Skeletal muscle satellite cell (primary cell): ENCODE measurements at regions not wholly inside any gene's neighbourhood (a gene's known extent, or its start where the extent isn't known, plus 50 kb on each side); places are given as distances from the start of the nearest gene placed in this dataset.
"Not testable (repeated sequence)": the region's sequence is repeated elsewhere in the genome, so short reads cannot be mapped to it uniquely, and the experiment has no call there.

Experiments
- H3K27me3 ChIP-seq: 2 replicates; pipeline ENCODE4 v1.7.0; 2013; ENCODE audit warnings: low read length; ENCODE audit not compliant: control insufficient read depth, insufficient read depth
- H3K36me3 ChIP-seq: 2 replicates; pipeline ENCODE4 v1.7.0; 2013; ENCODE audit warnings: mild to moderate bottlenecking, control low read depth, low read length; ENCODE audit not compliant: insufficient read depth
- H3K4me1 ChIP-seq: 2 replicates; pipeline ENCODE4 v1.7.0; 2013; ENCODE audit warnings: low read length; ENCODE audit not compliant: control insufficient read depth, insufficient read depth
- H3K4me2 ChIP-seq: 2 replicates; pipeline ENCODE4 v1.7.0; 2013; ENCODE audit warnings: mild to moderate bottlenecking, low read length
- H3K4me3 ChIP-seq: 2 replicates; pipeline ENCODE4 v1.7.0; 2013; ENCODE audit warnings: low read length
- H3K9ac ChIP-seq: 2 replicates; pipeline ENCODE4 v1.7.0; 2013; ENCODE audit warnings: mild to moderate bottlenecking, low read depth, low read length, moderate library complexity
- H3K9me3 ChIP-seq: replicated peaks from 2 replicates; pipeline ENCODE4 v1.7.0; 2013; ENCODE audit warnings: mild to moderate bottlenecking, control low read depth, low read length

DNA sequence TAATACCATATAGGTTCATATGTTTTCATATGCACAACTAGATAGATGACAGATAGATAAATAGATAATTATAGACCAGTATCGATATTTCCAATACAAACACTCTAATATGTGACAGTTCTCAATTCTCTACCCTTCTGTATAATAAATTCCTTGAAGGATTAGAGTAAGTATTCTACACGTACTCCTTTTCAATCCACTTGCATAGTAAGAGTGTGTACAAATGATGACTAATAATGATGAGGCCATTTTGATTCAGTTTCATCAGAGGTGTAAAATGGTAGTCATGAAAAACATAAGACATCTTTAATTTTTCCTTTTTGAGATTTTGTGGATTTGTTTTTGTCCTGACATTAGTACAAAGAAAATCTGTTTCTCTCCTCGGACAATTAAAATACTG, 188.3 kb upstream of the WSB1 start:
- Histone ChIP-seq H3K4me1 (no peaks in the 10 kb centered on the region), H3K4me2 (no peak overlapping the region), H3K9me3 (no peaks in the 10 kb centered on the region), H3K36me3 (no peaks in the 10 kb centered on the region), H3K4me3 (no peak overlapping the region), H3K9ac (no peak overlapping the region), H3K27me3 (no peaks in the 10 kb centered on the region)

DNA sequence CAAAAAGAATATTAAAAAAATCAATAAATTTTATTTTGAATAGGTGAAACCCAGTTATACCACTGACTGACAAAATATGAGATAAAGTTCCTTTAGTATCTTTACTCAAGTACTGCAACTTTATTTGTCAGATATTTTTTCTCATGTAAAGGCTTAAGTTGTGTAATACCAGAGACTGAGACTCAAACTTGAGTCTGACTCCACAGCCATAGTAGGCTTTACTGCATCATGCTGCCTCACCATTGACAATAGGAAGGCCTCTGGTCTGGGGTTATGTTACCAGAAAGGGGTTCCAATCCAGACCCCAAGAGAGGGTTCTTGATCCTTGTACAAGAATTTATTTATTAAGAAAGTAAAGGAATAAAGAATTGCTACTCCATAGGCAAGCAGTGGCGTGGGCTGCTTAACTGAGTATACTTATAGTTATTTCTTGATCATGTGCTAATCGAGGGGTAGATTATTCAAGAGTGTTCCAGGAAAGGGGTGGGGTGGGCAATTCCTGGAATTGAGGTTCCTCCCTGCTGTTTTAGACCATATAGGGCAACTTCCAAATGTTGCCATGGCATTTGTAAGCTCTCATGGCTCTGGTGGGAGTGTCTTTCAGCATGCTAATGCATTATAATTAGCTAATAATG, 187.4 kb upstream of the WSB1 start:
- Histone ChIP-seq H3K4me2 (no peak overlapping the region), H3K9me3 (no peaks in the 10 kb centered on the region), H3K36me3 (no peaks in the 10 kb centered on the region), H3K9ac (no peak overlapping the region), H3K4me1 (no peaks in the 10 kb centered on the region), H3K4me3 (no peak overlapping the region), H3K27me3 (no peaks in the 10 kb centered on the region)

DNA sequence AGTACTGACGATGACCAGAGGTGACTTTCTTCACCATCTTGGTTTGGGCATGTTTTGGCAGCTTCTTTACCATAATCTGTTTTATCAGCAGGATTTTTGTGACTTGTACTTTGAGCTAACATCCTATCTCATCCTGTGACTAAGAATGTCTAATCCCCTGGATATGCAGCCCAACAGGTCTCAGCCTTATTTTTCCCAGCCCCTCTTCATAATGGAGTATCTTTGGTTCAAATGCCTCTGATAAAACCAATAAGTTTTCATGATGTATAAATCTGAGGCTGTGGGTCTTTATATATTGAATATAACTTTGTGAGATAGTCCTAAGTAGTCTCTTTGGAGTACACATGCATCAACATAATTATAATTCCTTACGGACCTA, 186.9 kb upstream of the WSB1 start:
- H3K4me3 ChIP-seq, result no peak overlapping the region
- no peaks in the 10 kb centered on the region for H3K9me3 ChIP-seq
- no peaks in the 10 kb centered on the region for H3K36me3 ChIP-seq
- no peak overlapping the region for H3K9ac ChIP-seq
- H3K4me1 ChIP-seq, result no peaks in the 10 kb centered on the region
- no peak overlapping the region for H3K4me2 ChIP-seq
- no peaks in the 10 kb centered on the region for H3K27me3 ChIP-seq

DNA sequence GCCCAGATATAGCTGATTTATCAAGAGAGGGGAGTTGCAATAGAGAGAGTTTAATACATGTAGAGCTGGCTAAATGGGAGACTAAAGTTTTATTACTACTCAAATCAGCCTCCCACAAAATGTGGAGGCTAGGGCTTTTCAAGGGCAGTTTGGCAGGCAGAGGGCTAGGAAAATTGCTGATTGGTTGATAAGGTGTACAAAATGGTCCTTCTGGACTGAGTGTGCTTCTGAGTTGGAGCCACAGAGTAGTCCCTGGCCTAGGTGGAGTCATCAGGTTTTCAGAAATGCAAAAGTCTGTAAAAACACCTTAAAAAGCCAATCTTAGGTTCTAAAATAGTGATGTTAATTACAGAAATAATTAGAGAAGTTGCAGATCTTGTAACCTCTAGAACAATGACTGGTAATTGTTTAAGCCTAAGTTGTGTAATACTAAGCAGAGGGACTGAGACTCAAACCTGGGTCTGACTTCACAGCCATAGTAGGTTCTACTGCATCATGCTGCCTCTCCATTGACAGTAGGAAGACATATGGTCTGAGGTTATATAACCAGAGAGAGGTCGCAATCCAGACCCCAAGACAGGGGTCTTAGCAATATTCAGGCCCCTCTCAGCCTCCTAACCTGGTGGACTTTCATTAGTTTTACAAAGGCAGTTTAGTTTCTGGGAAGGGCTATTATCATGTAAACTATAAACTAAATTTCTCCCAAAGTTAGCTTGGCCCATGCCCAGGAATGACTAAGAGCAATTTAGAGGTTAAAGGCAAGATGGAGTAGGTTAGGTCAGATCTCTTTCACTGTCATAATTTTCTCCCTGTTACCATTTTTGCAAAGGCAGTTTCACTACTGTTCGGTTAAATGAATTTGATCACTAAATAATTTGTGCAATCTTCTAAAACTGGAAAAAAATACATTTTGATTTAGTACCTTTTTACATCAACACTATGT, 186.3 kb upstream of the WSB1 start:
- not testable (repeated sequence) for H3K36me3 ChIP-seq, H3K27me3 ChIP-seq, H3K4me2 ChIP-seq

DNA sequence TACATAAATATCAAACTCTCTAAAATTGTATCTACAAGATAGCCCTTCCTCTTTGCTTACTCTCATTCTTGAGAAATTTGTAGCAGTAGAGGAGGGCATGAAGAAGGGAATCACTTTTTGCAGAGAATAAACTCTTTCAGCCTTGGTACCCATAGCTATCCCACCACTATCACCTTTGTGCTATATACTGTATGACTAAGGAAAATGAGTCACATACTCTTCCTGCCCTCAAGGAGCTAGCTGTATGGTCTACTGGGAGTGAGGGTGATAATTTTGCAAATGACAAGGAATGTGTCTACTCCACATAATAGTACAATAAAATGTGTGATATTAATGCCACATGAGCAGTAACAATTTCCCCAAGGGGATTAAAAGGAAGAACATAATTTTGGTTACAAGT, 184.6 kb upstream of the WSB1 start:
- Histone ChIP-seq H3K4me2 (no peak overlapping the region), H3K27me3 (no peaks in the 10 kb centered on the region), H3K9ac (no peak overlapping the region), H3K4me3 (no peak overlapping the region), H3K36me3 (no peaks in the 10 kb centered on the region), H3K9me3 (no peaks in the 10 kb centered on the region), H3K4me1 (no peaks in the 10 kb centered on the region)

More for the DNA sequence above, 186.3 kb upstream of the WSB1 start:
- not testable (repeated sequence) for H3K4me3 ChIP-seq, H3K9ac ChIP-seq, H3K4me1 ChIP-seq, H3K9me3 ChIP-seq

DNA sequence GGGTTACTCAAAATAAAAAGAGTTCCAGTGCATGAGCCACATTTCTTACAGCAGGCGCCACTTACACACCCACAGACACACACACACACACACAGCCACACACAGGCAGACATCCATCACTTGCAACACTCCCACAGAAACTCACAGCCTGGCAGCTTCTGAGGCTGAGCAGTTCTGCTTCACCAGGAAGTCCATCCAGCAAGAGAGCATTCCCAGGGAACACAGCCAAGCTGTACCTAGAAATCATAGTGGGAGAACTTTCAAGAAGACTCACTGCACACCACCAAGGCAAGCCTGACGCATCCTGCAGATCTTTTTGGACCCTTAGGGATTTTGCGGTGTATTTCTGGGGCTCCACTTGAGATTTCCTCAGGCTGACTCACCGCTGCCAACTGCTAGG, 140.9 kb upstream of the WSB1 start:
- Histone ChIP-seq H3K9ac (no peak overlapping the region), H3K4me2 (no peak overlapping the region), H3K36me3 (no peaks in the 10 kb centered on the region), H3K4me1 (no peaks in the 10 kb centered on the region), H3K9me3 (no peaks in the 10 kb centered on the region), H3K27me3 (no peaks in the 10 kb centered on the region), H3K4me3 (no peak overlapping the region)

DNA sequence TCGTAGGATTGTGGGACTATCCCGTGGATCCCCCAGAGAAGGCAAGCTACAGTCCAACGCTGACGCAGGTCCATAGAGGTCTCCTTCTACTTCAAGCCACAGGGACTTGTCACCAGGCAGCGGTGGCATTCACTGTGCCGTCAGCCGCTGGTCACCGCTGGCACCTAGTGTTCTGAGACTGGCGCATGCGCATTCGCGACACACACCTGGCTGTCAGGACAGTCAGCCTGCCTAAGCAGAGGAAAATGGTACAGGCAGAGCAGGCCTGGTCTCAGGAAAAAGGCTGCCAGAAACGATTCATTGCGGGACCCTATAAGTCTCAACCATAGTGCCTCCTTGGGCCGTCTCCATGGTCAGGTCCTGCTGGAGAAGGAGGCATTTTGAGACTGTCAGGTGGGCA, 138.0 kb upstream of the WSB1 start:
- Histone ChIP-seq H3K36me3 (no peaks in the 10 kb centered on the region), H3K4me1 (no peaks in the 10 kb centered on the region), H3K9ac (no peak overlapping the region), H3K4me3 (no peak overlapping the region), H3K9me3 (no peaks in the 10 kb centered on the region), H3K4me2 (no peak overlapping the region), H3K27me3 (no peaks in the 10 kb centered on the region)

DNA sequence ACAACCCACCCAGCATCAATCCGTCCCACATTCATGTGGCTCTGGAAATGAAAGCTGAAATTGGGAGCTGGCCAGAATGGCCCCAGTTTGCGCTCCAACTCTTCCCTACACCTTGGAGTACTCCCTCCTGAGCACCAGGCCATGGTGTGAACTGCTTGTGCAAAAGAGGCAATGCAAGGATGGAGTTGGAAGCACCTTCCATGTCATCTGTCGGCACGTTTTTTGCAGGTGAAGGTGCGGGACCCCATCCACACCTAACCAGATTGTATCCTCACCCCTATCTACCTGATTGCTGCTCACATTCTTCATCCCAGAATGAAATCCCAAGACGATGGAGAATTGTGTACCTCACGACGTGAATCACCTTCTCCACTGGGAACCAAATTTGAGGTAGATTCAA, 136.6 kb upstream of the WSB1 start:
- no peaks in the 10 kb centered on the region for H3K4me1 ChIP-seq
- H3K36me3 ChIP-seq, result no peaks in the 10 kb centered on the region

DNA sequence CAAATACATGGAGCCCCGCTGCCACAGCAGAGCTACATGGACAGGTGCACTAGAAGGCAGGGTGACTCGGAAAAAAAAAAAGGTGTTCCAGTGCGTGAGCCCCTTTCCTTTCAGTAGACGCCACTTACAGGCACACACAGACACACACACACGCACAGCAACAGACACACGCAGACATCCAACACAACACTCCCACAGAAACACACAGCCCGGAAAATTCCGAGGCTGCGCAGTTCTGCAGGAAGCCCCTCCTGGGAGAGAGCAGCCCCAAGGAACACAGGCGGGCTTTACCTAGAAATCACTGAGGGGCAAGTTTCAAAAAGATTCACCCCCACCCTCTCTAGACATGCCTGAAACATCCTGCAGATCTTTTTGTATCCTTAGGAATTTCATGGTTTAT, 136.0 kb upstream of the WSB1 start:
- H3K36me3 ChIP-seq, result no peaks in the 10 kb centered on the region
- no peaks in the 10 kb centered on the region for H3K9me3 ChIP-seq
- no peak overlapping the region for H3K4me2 ChIP-seq
- no peak overlapping the region for H3K4me3 ChIP-seq
- no peaks in the 10 kb centered on the region for H3K27me3 ChIP-seq
- no peaks in the 10 kb centered on the region for H3K4me1 ChIP-seq
- no peak overlapping the region for H3K9ac ChIP-seq

More for the DNA sequence above, 136.6 kb upstream of the WSB1 start:
- no peaks in the 10 kb centered on the region for H3K9me3 ChIP-seq
- no peak overlapping the region for H3K4me2 ChIP-seq
- no peaks in the 10 kb centered on the region for H3K27me3 ChIP-seq
- no peak overlapping the region for H3K4me3 ChIP-seq
- H3K9ac ChIP-seq, result no peak overlapping the region

DNA sequence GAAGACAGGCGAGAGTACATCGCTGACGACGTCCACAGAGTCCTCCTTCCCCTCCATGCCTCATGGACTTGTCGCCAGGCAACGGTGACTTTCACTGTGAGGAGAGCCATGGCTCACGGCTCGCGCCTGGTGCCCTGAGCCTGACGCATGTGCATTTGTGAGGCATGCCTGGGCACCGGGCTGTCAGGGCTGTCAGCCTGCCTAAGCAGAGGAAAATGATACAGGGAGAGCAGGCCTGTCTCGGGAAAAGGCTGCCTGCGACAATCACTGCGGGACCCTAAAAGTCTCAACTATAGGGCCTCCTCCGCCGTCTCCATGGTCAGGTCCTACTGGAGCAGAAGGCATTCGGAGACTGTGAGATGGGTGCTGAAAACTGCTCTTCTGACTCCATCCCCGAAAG, 135.5 kb upstream of the WSB1 start:
- no peak overlapping the region for H3K4me3 ChIP-seq
- no peak overlapping the region for H3K9ac ChIP-seq
- no peaks in the 10 kb centered on the region for H3K9me3 ChIP-seq
- H3K36me3 ChIP-seq, result no peaks in the 10 kb centered on the region
- H3K27me3 ChIP-seq, result no peaks in the 10 kb centered on the region
- no peak overlapping the region for H3K4me2 ChIP-seq
- no peaks in the 10 kb centered on the region for H3K4me1 ChIP-seq

DNA sequence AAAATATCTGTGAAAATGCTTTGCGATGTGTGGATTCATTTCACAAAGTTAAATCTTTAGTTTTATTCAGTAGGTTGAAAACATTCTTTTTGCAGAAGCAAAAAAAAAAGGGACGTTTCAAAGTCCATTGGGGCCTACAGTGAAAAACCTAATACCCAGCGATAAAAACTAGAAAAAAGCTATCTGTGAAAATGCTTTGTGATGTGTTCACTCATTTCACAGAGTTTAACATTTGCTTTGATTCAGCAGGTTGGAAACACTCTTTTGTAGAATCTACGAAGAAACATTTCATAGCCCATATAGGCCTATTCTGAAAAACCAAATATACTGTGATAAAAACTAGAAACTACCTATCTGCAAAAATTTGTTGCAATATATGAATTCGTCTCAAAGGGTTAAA, 113.6 kb upstream of the WSB1 start:
- Histone ChIP-seq H3K4me2 (no peak overlapping the region), H3K4me3 (no peak overlapping the region), H3K9ac (no peak overlapping the region), H3K4me1 (no peaks in the 10 kb centered on the region), H3K36me3 (no peaks in the 10 kb centered on the region), H3K9me3 (no peaks in the 10 kb centered on the region), H3K27me3 (no peaks in the 10 kb centered on the region)
